Cardiac fibroblast (primary cell): ENCODE measurements at regions not wholly inside any gene's neighbourhood (a gene's known extent, or its start where the extent isn't known, plus 50 kb on each side); places are given as distances from the start of the nearest gene placed in this dataset.

ENCODE experiments used
- DNase-seq, 2 donors: peaks; one replicate each; pipeline versions ENCODE4 v3.0.0 to v3.0.0-alpha.2; 2010; ENCODE audit warnings: low read depth in 2 of 2
- H3K4me3 ChIP-seq, 2 donors: replicated peaks in 1 of 2; 1 replicate in 1 of 2; 2 replicates in 1 of 2; pipeline ENCODE4 v1.5.1; 2011; ENCODE audit warnings: low read depth in 2 of 2, low read length in 2 of 2, mild to moderate bottlenecking in 2 of 2, moderate library complexity in 1 of 2
- CTCF ChIP-seq: IDR thresholded peaks from one replicate; pipeline ENCODE4 v1.5.1; 2011; ENCODE audit warnings: low read depth, mild to moderate bottlenecking, low read length, inconsistent platforms

- H3K4me3 ChIP-seq: no peak overlapping the region
- DNase-seq: peak; percentile 68 to 91
- TF ChIP-seq CTCF: no peak
Observed at GRCh38 chr3:110384601-110385000, 687.0 kb upstream of the NECTIN3 start.

- no peak for TF ChIP-seq CTCF
- H3K4me3 ChIP-seq: no peak overlapping the region
- DNase-seq: no peak
Observed at GRCh38 chr3:110389005-110389404, 682.6 kb upstream of the NECTIN3 start.

- no peak for TF ChIP-seq CTCF
- H3K4me3 ChIP-seq: no peak overlapping the region
- no peak for DNase-seq
Observed at GRCh38 chr3:110390372-110390771, 681.2 kb upstream of the NECTIN3 start.

GRCh38 chr3:110391042-110391441, 680.6 kb upstream of the NECTIN3 start:
- no peak overlapping the region for H3K4me3 ChIP-seq
- no peak for DNase-seq

GRCh38 chr3:110391640-110392395, 679.8 kb upstream of the NECTIN3 start:
- no peak overlapping the region for H3K4me3 ChIP-seq
- peak in 1 of 2 donors; percentile 60 for DNase-seq
- TF ChIP-seq CTCF: no peak

More at GRCh38 chr3:110391042-110391441, 680.6 kb upstream of the NECTIN3 start:
- no peak for TF ChIP-seq CTCF

- TF ChIP-seq CTCF: no peak
- no peak overlapping the region for H3K4me3 ChIP-seq
- DNase-seq: no peak
Observed at GRCh38 chr3:110393941-110394340, 677.7 kb upstream of the NECTIN3 start.

- peak in 1 of 2 donors; percentile 6 for DNase-seq
- TF ChIP-seq CTCF: no peak
- no peak overlapping the region for H3K4me3 ChIP-seq
Observed at GRCh38 chr3:110397115-110397514, 674.5 kb upstream of the NECTIN3 start.
